Erythroblast (primary cell): ENCODE measurements at regions not wholly inside any gene's neighbourhood (a gene's known extent, or its start where the extent isn't known, plus 50 kb on each side); places are given as distances from the start of the nearest gene placed in this dataset.

ENCODE experiments used
- DNase-seq, 2 experiments: peaks; one replicate each; lab custom pipeline; 2025; lab: John Stamatoyannopoulos, UW
- GATA1 ChIP-seq: IDR thresholded peaks from 2 replicates; pipeline ENCODE4 v1.6.1; 2011; ENCODE audit warnings: low read depth, mild to moderate bottlenecking, control low read depth, low read length, moderate library complexity
- POLR2A ChIP-seq: IDR thresholded peaks from 2 replicates; pipeline ENCODE4 v1.6.1; 2011; ENCODE audit warnings: mild to moderate bottlenecking, low read length

- TF ChIP-seq GATA1 (no peak), POLR2A (no peak)
- DNase-seq = no peak
Measured at GRCh38 chr16:79355600-79356358, 244.8 kb downstream of the MAF start.

DNA sequence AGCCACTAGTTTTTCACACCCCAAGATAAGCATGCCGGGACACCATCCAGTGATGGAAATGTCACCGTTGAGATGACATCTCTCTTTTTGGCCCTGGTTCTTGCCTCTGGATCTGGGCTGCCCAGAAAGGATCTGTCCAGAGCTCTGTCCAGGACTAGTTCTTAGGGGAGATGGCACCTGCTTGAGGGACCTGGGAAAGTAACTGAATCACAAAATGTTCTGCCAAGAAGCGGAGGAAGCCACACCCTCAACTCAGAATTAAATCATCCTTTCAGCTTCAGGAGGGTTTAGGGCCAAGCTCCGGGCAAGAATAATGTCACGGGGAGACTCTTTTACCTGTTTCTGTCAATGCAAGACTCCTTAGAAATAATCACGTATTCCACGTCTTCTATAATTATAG lies 248.6 kb downstream of the MAF start:
- DNase-seq = no peak
- TF ChIP-seq POLR2A = no peak
- no peak for TF ChIP-seq GATA1

DNA sequence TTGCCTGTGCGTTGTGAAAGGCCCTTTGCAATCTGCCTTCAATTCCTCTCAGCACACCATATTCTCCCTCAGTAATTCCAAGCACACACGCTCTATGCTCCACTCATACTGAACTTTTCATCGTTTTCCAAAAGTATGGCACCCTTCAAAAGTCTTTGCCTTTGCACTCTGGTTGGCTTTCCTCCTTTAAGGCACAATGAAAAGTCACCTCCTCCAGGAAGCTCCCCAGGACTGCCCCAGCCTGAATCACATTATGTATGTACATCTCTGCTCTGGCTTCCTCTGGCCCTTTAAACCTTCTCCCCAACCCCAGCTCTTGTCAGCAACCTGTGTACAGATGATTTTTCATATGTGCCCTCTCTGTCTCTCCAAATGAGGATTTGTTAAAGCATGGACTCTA lies 250.7 kb downstream of the MAF start:
- DNase-seq = no peak
- no peak for TF ChIP-seq GATA1
- no peak for TF ChIP-seq POLR2A

- no peak for TF ChIP-seq POLR2A
- no peak for TF ChIP-seq GATA1
Measured at GRCh38 chr16:79348521-79349306, 251.8 kb downstream of the MAF start.

DNA sequence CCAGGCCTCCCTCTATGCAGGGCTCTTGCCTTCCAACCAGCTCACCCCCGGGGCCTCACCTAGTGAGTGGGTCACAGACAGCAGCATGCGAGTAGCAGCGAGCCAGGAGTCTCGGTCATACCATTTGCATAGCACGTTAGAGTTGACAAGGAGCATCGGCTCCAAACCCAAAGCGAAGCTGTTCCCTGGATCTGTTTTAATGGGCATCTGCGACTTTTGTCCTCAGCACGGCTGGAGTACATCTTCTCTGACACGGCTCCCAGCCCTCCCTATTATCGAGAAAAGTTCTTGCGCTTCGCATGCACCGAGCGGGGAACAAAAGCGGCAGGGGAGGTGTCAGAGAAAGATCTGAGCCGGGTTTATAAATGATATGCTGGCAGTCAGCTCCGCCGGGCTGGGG lies 253.3 kb downstream of the MAF start:
- DNase-seq = no peak
- TF ChIP-seq GATA1 (no peak), POLR2A (no peak)

More at GRCh38 chr16:79348521-79349306, 251.8 kb downstream of the MAF start:
- DNase-seq = no peak

GRCh38 chr16:79339863-79340262 lies 260.7 kb downstream of the MAF start:
- TF ChIP-seq GATA1 (no peak), POLR2A (no peak)
- no peak for DNase-seq

GRCh38 chr16:79337906-79338305 lies 262.6 kb downstream of the MAF start:
- TF ChIP-seq POLR2A (no peak), GATA1 (no peak)
- no peak for DNase-seq

GRCh38 chr16:79336437-79337229 lies 263.9 kb downstream of the MAF start:
- TF ChIP-seq POLR2A = no peak
- TF ChIP-seq GATA1 = no peak

DNA sequence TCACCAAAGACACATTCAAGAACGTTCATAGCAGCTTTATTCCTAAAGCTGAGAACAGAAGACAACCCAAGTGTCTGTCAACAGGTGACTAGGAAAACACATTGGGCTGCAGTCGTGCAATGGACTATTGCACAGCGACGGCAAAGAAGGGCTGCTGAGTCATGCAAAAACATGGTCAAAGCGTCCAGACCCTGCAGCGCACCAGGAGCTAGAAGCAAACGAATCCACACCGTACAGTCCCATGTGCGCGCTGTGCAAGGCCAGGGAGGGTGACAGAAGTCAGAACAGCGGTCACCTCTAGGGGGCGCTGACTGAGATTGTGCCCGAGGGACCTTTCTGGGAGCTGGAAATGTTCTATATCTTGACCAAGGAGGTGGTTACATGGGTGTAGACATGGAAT lies 266.4 kb downstream of the MAF start:
- peak; percentile 28 to 35 for DNase-seq
- TF ChIP-seq POLR2A (no peak), GATA1 (no peak)

More at GRCh38 chr16:79336437-79337229, 263.9 kb downstream of the MAF start:
- DNase-seq = no peak

- TF ChIP-seq POLR2A (no peak), GATA1 (no peak)
- no peak for DNase-seq
Measured at GRCh38 chr16:79331066-79331465, 269.5 kb downstream of the MAF start.

- no peak for DNase-seq
- TF ChIP-seq POLR2A = no peak
- no peak for TF ChIP-seq GATA1
Measured at GRCh38 chr16:79329967-79330366, 270.6 kb downstream of the MAF start.

- TF ChIP-seq POLR2A = no peak
- TF ChIP-seq GATA1 = no peak
- no peak for DNase-seq
Measured at GRCh38 chr16:79329166-79329521, 271.4 kb downstream of the MAF start.

GRCh38 chr16:79328402-79329165 lies 272.0 kb downstream of the MAF start:
- DNase-seq = no peak
- TF ChIP-seq GATA1 (no peak), POLR2A (no peak)

- DNase-seq = no peak
- TF ChIP-seq GATA1 (no peak), POLR2A (no peak)
Measured at GRCh38 chr16:79327836-79328235, 272.7 kb downstream of the MAF start.
